ENCODE measurements at regions not wholly inside any gene's neighbourhood (a gene's known extent, or its start where the extent isn't known, plus 50 kb on each side); places are given as distances from the start of the nearest gene placed in this dataset.

- H3K27ac ChIP-seq = no peak overlapping the region
- no peaks in the 10 kb centered on the region for H3K36me3 ChIP-seq
- TF ChIP-seq, protein P1, sequence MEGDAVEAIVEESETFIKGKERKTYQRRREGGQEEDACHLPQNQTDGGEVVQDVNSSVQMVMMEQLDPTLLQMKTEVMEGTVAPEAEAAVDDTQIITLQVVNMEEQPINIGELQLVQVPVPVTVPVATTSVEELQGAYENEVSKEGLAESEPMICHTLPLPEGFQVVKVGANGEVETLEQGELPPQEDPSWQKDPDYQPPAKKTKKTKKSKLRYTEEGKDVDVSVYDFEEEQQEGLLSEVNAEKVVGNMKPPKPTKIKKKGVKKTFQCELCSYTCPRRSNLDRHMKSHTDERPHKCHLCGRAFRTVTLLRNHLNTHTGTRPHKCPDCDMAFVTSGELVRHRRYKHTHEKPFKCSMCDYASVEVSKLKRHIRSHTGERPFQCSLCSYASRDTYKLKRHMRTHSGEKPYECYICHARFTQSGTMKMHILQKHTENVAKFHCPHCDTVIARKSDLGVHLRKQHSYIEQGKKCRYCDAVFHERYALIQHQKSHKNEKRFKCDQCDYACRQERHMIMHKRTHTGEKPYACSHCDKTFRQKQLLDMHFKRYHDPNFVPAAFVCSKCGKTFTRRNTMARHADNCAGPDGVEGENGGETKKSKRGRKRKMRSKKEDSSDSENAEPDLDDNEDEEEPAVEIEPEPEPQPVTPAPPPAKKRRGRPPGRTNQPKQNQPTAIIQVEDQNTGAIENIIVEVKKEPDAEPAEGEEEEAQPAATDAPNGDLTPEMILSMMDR (IDR thresholded peaks at IDR 0.05; ENCODE audit: low read depth, low read length) = no peak
- H3K27me3 ChIP-seq = no peaks in the 10 kb centered on the region
- DNase-seq (ENCODE audit: low read depth in 1 of 2, low spot score in 1 of 2) = no peak
- no peaks in the 10 kb centered on the region for H3K9me3 ChIP-seq (ENCODE audit: low read depth)
- H3K4me3 ChIP-seq = no peak overlapping the region
- peaks cover 6% of the 10 kb centered on the region for H3K4me1 ChIP-seq (ENCODE audit: low read depth)
These were observed 257.3 kb downstream of the PTBP2 start for GRCh38 chr1:96978901-96979300.

- TF ChIP-seq, protein P1 (IDR thresholded peaks at IDR 0.05; ENCODE audit: low read depth, low read length) = no peak
- H3K9me3 ChIP-seq (ENCODE audit: low read depth) = no peaks in the 10 kb centered on the region
- no peak overlapping the region for H3K4me3 ChIP-seq
- DNase-seq (ENCODE audit: low read depth in 1 of 2, low spot score in 1 of 2) = no peak
- H3K27me3 ChIP-seq = no peaks in the 10 kb centered on the region
- H3K27ac ChIP-seq = no peak overlapping the region
- no peaks in the 10 kb centered on the region for H3K36me3 ChIP-seq
- H3K4me1 ChIP-seq (ENCODE audit: low read depth) = peaks cover 6% of the 10 kb centered on the region
These were observed 258.0 kb downstream of the PTBP2 start for GRCh38 chr1:96979304-96980268.

GRCh38 chr1:96980448-96980847 is 258.9 kb downstream of the PTBP2 start:
- Histone ChIP-seq H3K27me3 (no peaks in the 10 kb centered on the region), H3K36me3 (no peaks in the 10 kb centered on the region), H3K27ac (no peak overlapping the region), H3K4me1 (ENCODE audit: low read depth) (peaks cover 6% of the 10 kb centered on the region), H3K4me3 (no peak overlapping the region), H3K9me3 (ENCODE audit: low read depth) (no peaks in the 10 kb centered on the region)
- DNase-seq (ENCODE audit: low read depth in 1 of 2, low spot score in 1 of 2) = no peak
- TF ChIP-seq, protein P1 (IDR thresholded peaks at IDR 0.05; ENCODE audit: low read depth, low read length) = no peak

GRCh38 chr1:96981181-96981580 is 259.6 kb downstream of the PTBP2 start:
- Histone ChIP-seq H3K4me3 (no peak overlapping the region), H3K27ac (no peak overlapping the region), H3K4me1 (ENCODE audit: low read depth) (peaks cover 7% of the 10 kb centered on the region), H3K9me3 (ENCODE audit: low read depth) (no peaks in the 10 kb centered on the region), H3K36me3 (no peaks in the 10 kb centered on the region), H3K27me3 (no peaks in the 10 kb centered on the region)
- TF ChIP-seq, protein P1 (IDR thresholded peaks at IDR 0.05; ENCODE audit: low read depth, low read length) = no peak
- DNase-seq (ENCODE audit: low read depth in 1 of 2, low spot score in 1 of 2) = no peak

DNA sequence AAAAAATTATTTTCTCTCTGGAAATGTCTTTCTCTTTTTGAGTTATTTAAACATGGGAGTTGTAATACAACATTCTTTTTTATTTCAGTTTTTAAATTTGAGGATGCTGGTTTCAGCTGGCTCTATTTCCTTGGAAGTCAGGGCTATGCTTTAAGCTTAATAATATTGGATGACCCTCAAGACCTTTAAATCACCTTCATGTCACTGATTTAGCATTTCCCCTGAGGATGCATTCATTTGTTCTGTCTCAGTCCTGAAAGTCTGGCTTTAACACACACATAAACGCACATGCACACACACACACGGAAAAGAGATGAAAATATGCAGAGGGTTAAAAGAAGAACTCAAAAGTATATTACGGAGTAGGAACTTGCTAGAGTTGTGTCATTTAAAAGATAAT is 260.5 kb downstream of the PTBP2 start:
- no peaks in the 10 kb centered on the region for H3K36me3 ChIP-seq
- H3K27me3 ChIP-seq = no peaks in the 10 kb centered on the region
- H3K4me1 ChIP-seq (ENCODE audit: low read depth) = peaks cover 10% of the 10 kb centered on the region
- TF ChIP-seq, protein P1 (IDR thresholded peaks at IDR 0.05; ENCODE audit: low read depth, low read length) = no peak
- DNase-seq (ENCODE audit: low read depth in 1 of 2, low spot score in 1 of 2) = no peak
- no peaks in the 10 kb centered on the region for H3K9me3 ChIP-seq (ENCODE audit: low read depth)
- H3K27ac ChIP-seq = no peak overlapping the region
- H3K4me3 ChIP-seq = no peak overlapping the region
